GM20000 (cell line): ENCODE measurements at regions not wholly inside any gene's neighbourhood (a gene's known extent, or its start where the extent isn't known, plus 50 kb on each side); places are given as distances from the start of the nearest gene placed in this dataset.

ENCODE experiments used
- DNase-seq: peaks from one replicate; pipeline ENCODE4 v3.0.0; 2012; ENCODE audit warnings: low spot score
- CTCF ChIP-seq: IDR thresholded peaks from 2 replicates; pipeline ENCODE4 v1.5.1; 2012; ENCODE audit warnings: mild to moderate bottlenecking, control low read depth; ENCODE audit errors: extremely low read depth, missing control alignments

DNA sequence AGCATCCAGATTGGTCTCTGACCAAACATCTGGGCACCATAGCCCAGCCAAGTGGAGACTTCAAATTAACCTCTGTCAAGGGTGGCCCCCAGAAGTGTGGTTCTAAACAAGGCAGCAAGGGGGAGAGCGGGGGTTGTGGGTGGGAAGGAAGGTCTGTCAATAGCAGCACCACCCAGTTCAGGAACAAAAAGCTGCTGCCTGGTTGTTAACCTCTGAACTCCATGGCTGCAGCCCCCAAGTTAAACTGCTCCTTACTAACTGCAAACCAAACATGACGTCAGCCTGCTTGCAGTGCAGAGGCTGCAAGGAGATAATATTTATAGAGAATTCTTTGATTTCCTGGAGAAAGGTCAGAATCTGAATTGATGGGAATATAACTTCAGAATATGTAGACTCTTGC lies 76.5 kb downstream of the ARL4C start:
- TF ChIP-seq CTCF = no peak
- DNase-seq = no peak

DNA sequence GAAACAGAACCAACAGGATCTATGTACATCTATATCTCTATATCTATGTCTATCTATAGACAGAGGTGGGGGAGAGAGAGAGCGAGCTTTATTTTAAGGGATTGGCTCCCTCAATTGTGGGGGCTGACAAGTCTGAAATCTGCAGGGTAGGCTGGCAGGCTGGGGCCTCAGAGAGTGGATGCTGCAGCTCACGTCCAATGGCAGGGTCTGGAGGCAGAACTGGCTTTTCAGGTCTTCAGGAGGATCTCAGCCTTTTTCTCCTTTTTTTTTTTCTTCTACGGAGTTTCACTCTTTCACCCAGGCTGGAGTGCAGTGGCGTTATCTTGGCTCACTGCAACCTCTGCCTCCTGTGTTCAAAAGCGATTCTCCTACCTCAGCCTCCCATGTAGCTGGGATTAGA lies 77.2 kb downstream of the ARL4C start:
- TF ChIP-seq CTCF = no peak
- no peak for DNase-seq

GRCh38 chr2:234415706-234416105 lies 81.2 kb downstream of the ARL4C start:
- no peak for TF ChIP-seq CTCF
- DNase-seq = no peak

GRCh38 chr2:234414596-234414995 lies 82.3 kb downstream of the ARL4C start:
- no peak for DNase-seq
- no peak for TF ChIP-seq CTCF

DNA sequence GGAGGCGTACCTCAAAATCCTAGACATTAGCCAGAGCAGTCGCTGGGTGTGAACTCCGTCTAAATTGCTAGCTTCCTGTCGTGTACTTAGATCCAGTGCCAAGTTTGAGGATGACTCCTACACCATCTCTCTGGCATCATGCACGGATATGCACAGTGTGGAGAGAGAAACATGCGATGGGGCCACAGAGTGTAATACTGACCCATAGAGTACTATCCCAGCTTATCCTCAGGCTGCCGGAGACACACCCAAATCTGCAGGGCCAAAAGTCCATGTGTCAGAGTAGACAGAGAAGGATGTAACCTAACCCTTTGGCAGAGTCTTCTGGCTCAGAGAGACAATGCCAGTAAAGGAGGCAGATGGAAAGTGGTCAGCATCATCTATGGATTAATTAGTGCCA lies 84.2 kb downstream of the ARL4C start:
- DNase-seq = no peak
- no peak for TF ChIP-seq CTCF

GRCh38 chr2:234411793-234412192 lies 85.1 kb downstream of the ARL4C start:
- peak; percentile 43 for DNase-seq
- TF ChIP-seq CTCF = no peak

- no peak for DNase-seq
- TF ChIP-seq CTCF = no peak
Measured at GRCh38 chr2:234410526-234410925, 86.4 kb downstream of the ARL4C start.
